Sigmoid colon (tissue), 4 donors: ENCODE measurements at regions not wholly inside any gene's neighbourhood (a gene's known extent, or its start where the extent isn't known, plus 50 kb on each side); places are given as distances from the start of the nearest gene placed in this dataset.

Experiments used
- CTCF ChIP-seq, 4 experiments: fragments of 450-650 bp in 3 of 4; fragments of 200-600 bp in 1 of 4; IDR thresholded peaks; one replicate each; pipeline ENCODE4 v1.5.1; 2016 to 2019; ENCODE audit warnings: antibody characterized with exemption in 4 of 4, mild to moderate bottlenecking in 3 of 4, moderate library complexity in 2 of 4
- EP300 ChIP-seq, 4 donors: sonication (generic); formaldehyde crosslinking; IDR thresholded peaks; one replicate each; pipeline ENCODE4 v1.6.1; 2017; ENCODE audit warnings: antibody characterized with exemption in 4 of 4
- POLR2A ChIP-seq, 2 donors: fragments of 450-650 bp; IDR thresholded peaks; one replicate each; pipeline ENCODE4 v1.6.1; 2016; ENCODE audit warnings: antibody characterized with exemption in 2 of 2, mild to moderate bottlenecking in 2 of 2, moderate library complexity in 2 of 2
- POLR2AphosphoS5 ChIP-seq, 4 donors: sonication (generic); formaldehyde crosslinking; IDR thresholded peaks; one replicate each; pipeline ENCODE4 v1.6.1; 2017; ENCODE audit warnings: antibody characterized with exemption in 4 of 4

GRCh38 chr16:52149003-52149402 is 397.9 kb downstream of the TOX3 start:
- TF ChIP-seq CTCF (IDR thresholded peaks at IDR 0.05) (no peak), EP300 (IDR thresholded peaks at IDR 0.05) (no peak), POLR2A (IDR thresholded peaks at IDR 0.05) (no peak), POLR2AphosphoS5 (IDR thresholded peaks at IDR 0.05) (no peak)
